Esophagus muscularis mucosa (tissue), 4 donors: ENCODE measurements at regions not wholly inside any gene's neighbourhood (a gene's known extent, or its start where the extent isn't known, plus 50 kb on each side); places are given as distances from the start of the nearest gene placed in this dataset.
A peak's percentile ranks its signal among the peaks of the same experiment; 100 is the strongest.

Experiments
- EP300 ChIP-seq: sonication (generic); formaldehyde crosslinking; IDR thresholded peaks from one replicate; pipeline ENCODE4 v1.6.1; 2017; ENCODE audit warnings: antibody characterized with exemption
- POLR2A ChIP-seq: fragments of 450-650 bp; IDR thresholded peaks from one replicate; pipeline ENCODE4 v1.6.1; 2017; ENCODE audit warnings: antibody characterized with exemption, moderate library complexity, mild to moderate bottlenecking, low read depth
- TF ChIP-seq, protein P1 (sequence below), 3 experiments: fragments of 200-600 bp in 2 of 3; fragments of 450-650 bp in 1 of 3; sonication (generic) in 2 of 3; IDR thresholded peaks; one replicate each; pipeline ENCODE4 v1.5.1; 2017 to 2019; ENCODE audit warnings: antibody characterized with exemption in 3 of 3, mild to moderate bottlenecking in 2 of 3, moderate library complexity in 1 of 3

DNA sequence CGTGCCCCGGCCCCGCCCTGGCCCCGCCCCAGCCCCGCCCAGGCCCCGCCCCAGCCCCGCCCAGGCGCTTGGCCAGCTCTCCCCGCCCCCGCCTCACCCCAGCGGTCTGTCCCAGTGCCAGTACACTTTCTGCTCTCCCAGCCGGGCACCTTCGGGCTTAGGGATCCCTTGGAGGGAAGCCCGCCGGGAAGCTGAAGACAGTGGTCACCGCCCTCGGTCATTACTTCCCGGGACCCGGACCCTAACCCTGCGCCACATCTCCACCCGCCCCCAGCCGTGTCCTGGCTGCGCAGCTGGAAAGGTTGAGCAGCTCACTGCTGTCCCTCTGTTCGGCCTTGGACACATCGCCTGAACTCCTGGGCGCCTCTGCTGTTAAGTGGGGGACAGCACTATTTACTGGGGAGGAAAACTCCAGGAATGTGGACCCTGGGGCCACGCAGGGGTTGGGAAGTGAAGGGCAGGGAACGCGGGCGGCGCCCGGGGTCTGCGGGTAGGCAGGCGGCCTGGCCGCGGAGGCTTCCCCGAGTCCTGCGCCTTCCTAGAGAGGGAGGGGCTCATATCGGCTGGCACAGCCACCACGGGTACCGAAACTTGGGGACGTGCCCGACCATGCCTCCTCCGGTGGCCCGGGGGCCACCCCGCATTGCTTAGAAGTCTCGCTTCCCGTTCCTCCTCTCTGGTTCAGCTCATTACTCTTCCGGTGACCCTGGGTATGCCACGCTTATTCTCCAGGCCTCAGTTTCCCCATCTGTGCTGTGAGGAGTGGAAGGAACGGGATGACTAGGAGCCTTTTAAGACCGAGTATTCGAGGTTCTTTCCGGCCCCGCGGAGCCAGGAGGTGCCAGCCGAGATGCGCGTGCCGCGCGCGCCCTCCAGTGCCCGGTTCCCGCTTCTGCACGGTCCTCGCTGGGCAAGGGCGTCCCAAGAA lies 121.0 kb downstream of the GYPC start:
- TF ChIP-seq, protein P1, sequence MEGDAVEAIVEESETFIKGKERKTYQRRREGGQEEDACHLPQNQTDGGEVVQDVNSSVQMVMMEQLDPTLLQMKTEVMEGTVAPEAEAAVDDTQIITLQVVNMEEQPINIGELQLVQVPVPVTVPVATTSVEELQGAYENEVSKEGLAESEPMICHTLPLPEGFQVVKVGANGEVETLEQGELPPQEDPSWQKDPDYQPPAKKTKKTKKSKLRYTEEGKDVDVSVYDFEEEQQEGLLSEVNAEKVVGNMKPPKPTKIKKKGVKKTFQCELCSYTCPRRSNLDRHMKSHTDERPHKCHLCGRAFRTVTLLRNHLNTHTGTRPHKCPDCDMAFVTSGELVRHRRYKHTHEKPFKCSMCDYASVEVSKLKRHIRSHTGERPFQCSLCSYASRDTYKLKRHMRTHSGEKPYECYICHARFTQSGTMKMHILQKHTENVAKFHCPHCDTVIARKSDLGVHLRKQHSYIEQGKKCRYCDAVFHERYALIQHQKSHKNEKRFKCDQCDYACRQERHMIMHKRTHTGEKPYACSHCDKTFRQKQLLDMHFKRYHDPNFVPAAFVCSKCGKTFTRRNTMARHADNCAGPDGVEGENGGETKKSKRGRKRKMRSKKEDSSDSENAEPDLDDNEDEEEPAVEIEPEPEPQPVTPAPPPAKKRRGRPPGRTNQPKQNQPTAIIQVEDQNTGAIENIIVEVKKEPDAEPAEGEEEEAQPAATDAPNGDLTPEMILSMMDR (IDR thresholded peaks at IDR 0.05): peak; percentile 85 to 93 (median 91)
- TF ChIP-seq POLR2A (no peak), EP300 (no peak)
